Activated naive CD8-positive, alpha-beta T cell treated with anti-CD3 and anti-CD28 coated beads, Interleukin-2, amount 10 ng/mL, durations not matched to agents 7 days and 5 days (primary cell): ENCODE measurements at regions not wholly inside any gene's neighbourhood (a gene's known extent, or its start where the extent isn't known, plus 50 kb on each side); places are given as distances from the start of the nearest gene placed in this dataset.
"Not testable (repeated sequence)": the region's sequence is repeated elsewhere in the genome, so short reads cannot be mapped to it uniquely, and the experiment has no call there.

Experiments used
- ATAC-seq: fragments of 150-1000 bp; cut with Tn5 transposase; one replicate; pipeline ENCODE4 v1.10.0; 2021; ENCODE audit warnings: low read depth, moderate library complexity
- POLR2A ChIA-PET: fragments of 350-600 bp; sonication (Branson Sonifier 250); formaldehyde crosslinking; loops from one replicate; lab custom pipeline; 2021; ENCODE audit warnings: antibody characterized with exemption; lab: Charles Lee
- DNase-seq: peaks from one replicate; pipeline ENCODE4 v3.0.0; 2021
- H3K27ac Mint-ChIP-seq: one replicate; pipeline ENCODE4 v1.8.0; 2022; ENCODE audit warnings: mild to moderate bottlenecking, mixed read lengths
- H3K27me3 Mint-ChIP-seq: one replicate; pipeline ENCODE4 v1.8.0; 2022; ENCODE audit warnings: mild to moderate bottlenecking, moderate library complexity, mixed read lengths
- H3K36me3 Mint-ChIP-seq: one replicate; pipeline ENCODE4 v1.8.0; 2021; ENCODE audit warnings: mild to moderate bottlenecking, mixed read lengths
- H3K4me1 Mint-ChIP-seq: one replicate; pipeline ENCODE4 v1.8.0; 2021; ENCODE audit warnings: mixed read lengths
- H3K4me3 Mint-ChIP-seq: one replicate; pipeline ENCODE4 v1.8.0; 2022; ENCODE audit warnings: mild to moderate bottlenecking, moderate library complexity, mixed read lengths
- H3K9me3 Mint-ChIP-seq: one replicate; pipeline ENCODE4 v1.8.0; 2021; ENCODE audit warnings: mixed read lengths

DNA sequence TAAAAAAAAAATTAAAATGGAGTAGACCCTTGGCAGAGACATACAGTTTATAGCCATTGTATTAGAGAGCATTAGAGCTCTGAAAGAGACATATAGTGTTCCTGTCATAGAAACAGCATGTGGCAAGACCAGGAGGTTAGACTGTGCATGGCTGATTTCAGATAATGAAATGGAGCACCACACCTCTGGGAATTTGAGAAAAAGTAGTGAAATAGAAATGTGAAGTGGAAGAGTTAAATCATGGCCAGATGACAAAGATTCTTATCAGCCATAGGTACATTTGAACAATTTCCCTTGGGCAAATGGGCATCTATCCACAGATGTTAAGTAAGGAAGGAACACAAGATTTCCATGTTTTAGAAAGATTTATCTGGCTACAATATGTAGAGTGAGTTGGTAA, 1083.1 kb downstream of the PLA2G4A start:
- no peak overlapping the region for H3K27ac Mint-ChIP-seq
- DNase-seq (no peak), ATAC-seq (no peak)
- H3K27me3 Mint-ChIP-seq: no peaks in the 10 kb centered on the region
- H3K4me1 Mint-ChIP-seq: no peaks in the 10 kb centered on the region
- no peaks in the 10 kb centered on the region for H3K36me3 Mint-ChIP-seq
- POLR2A ChIA-PET: no interaction called here
- H3K9me3 Mint-ChIP-seq: peaks cover 3% of the 10 kb centered on the region
- H3K4me3 Mint-ChIP-seq: no peak overlapping the region

DNA sequence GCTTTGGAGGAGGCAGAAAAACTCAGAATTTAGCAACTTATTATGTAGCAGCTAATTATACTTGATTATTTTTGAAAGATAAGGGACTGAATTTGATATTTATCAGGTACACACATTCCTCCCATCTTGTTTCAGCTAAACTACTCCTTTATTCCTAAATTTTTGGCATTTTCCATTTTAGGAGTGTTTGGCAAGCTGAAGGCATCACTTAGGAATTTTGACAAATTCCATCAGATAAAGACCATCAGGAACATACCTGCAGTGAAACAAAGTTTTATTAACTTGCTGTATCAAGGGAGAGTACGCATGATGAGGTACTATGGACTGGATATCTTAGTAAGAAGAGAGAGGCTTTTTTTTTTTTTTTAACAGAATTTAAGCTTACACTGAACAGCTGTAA, 1092.2 kb downstream of the PLA2G4A start:
- H3K9me3 Mint-ChIP-seq: no peaks in the 10 kb centered on the region
- ATAC-seq: no peak
- POLR2A ChIA-PET: no interaction called here
- no peaks in the 10 kb centered on the region for H3K4me1 Mint-ChIP-seq
- H3K27me3 Mint-ChIP-seq: no peaks in the 10 kb centered on the region
- no peak for DNase-seq
- no peak overlapping the region for H3K4me3 Mint-ChIP-seq
- no peak overlapping the region for H3K27ac Mint-ChIP-seq
- H3K36me3 Mint-ChIP-seq: no peaks in the 10 kb centered on the region

DNA sequence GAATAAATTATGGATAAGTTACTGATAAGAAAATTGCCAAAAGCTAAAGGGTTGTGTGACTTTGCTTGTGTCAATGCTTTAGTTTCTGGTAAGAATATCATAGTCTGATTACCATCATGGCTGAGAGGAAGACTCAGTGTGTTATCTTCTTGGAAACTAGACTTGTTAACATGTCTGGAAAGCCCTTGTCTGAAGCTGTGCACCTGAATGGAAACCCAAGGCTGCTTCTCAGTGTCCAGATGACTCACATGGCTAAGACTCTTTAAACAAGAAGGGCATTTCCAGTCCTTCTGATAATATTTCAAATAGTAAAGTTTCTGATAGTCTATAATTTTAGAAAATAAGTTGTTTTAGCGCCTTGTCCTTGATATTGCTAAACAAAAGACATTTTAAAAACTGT, 1092.7 kb downstream of the PLA2G4A start:
- POLR2A ChIA-PET: no interaction called here
- Mint-ChIP-seq H3K27ac (no peak overlapping the region), H3K4me3 (no peak overlapping the region), H3K9me3 (no peaks in the 10 kb centered on the region), H3K4me1 (no peaks in the 10 kb centered on the region), H3K36me3 (no peaks in the 10 kb centered on the region), H3K27me3 (no peaks in the 10 kb centered on the region)
- ATAC-seq: no peak
- no peak for DNase-seq

DNA sequence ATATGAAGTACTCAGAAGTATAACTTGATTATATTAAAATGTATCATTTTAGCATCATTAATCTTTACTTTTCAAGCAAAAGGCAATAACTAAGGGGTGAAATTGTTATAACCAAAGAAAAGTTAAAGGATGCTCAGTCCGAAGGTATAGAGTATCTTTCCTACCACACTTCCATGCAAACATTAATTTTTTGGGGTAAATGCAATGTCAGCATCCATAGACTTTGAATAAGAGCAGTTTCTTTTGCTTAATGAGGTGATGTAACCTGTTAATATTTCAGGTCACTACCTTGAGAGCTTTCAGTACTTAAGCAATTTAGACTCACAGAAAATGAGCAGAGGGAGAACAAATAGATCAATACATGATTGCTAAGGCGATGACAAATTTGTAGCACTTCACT, 1093.5 kb downstream of the PLA2G4A start:
- Mint-ChIP-seq H3K27me3 (no peaks in the 10 kb centered on the region), H3K36me3 (no peaks in the 10 kb centered on the region), H3K27ac (no peak overlapping the region), H3K4me1 (no peaks in the 10 kb centered on the region), H3K9me3 (peaks cover 1% of the 10 kb centered on the region), H3K4me3 (no peak overlapping the region)
- no peak for DNase-seq
- ATAC-seq: no peak
- POLR2A ChIA-PET: no interaction called here

DNA sequence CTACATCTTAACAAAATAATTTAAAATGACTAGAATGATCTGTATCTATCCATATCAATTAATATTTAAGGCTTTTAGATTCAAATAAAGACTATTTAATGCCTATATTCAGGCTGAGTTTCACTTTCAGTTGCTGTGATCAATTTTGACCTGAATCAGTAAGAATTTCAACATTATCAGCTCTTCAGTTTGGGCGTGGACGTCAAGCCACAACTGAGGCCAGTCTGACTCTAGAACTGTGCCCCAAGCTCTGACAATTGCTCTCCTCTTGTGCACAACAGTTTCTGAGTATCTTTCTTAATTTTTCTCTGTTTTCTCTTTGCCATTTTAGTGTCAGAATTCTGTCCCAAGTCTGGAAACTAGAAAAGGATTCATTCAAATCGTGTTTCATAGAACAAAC, 1095.5 kb downstream of the PLA2G4A start:
- POLR2A ChIA-PET: no interaction called here
- ATAC-seq (no peak), DNase-seq (no peak)
- Mint-ChIP-seq H3K36me3 (no peaks in the 10 kb centered on the region), H3K9me3 (peaks cover 1% of the 10 kb centered on the region), H3K27ac (no peak overlapping the region), H3K4me1 (no peaks in the 10 kb centered on the region), H3K27me3 (no peaks in the 10 kb centered on the region), H3K4me3 (no peak overlapping the region)

DNA sequence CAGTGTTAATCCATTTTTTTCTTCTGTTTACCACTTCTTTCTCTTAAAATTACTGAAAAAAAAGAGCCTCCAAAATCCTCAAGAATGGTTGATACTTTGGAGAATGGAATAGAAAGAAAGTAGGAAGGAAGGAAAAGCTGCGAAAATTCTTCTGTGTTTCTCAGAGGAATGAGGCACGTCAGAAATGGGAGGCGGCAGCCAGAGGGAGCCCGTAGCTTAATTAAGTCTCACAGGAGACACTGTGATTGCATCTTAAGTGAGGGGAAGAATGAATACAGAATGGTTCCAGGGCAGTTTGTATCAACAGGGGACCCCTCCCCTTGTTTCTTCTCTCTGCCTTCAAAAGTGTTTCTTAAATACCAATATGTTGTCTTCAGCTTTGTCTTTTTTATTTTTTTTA, 1099.5 kb downstream of the PLA2G4A start:
- Mint-ChIP-seq H3K27me3 (no peaks in the 10 kb centered on the region), H3K27ac (no peak overlapping the region), H3K9me3 (peaks cover 1% of the 10 kb centered on the region), H3K4me1 (no peaks in the 10 kb centered on the region), H3K4me3 (no peak overlapping the region), H3K36me3 (no peaks in the 10 kb centered on the region)
- DNase-seq: no peak
- POLR2A ChIA-PET: no interaction called here
- no peak for ATAC-seq

DNA sequence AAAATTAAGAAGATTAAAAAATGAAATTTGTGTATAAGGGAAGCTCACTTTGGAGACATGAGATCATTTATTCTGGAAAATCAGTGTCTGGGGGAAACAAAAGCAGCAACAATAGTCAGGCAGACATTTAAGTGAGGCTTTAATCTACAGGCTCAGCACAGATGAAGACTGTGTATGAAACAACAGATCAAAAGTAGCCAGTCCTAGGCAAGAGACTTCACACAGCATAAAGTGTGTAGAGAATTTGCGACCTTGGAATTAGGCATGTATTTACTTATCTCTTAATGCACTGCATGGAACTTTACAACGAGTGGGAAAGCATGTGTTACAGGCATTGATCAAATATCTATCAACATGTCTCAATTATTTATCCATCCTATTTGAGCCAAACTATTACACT, 1099.9 kb downstream of the PLA2G4A start:
- peaks cover 1% of the 10 kb centered on the region for H3K9me3 Mint-ChIP-seq
- H3K27me3 Mint-ChIP-seq: no peaks in the 10 kb centered on the region
- POLR2A ChIA-PET: no interaction called here
- H3K27ac Mint-ChIP-seq: no peak overlapping the region
- no peaks in the 10 kb centered on the region for H3K36me3 Mint-ChIP-seq
- no peaks in the 10 kb centered on the region for H3K4me1 Mint-ChIP-seq
- ATAC-seq (no peak), DNase-seq (no peak)
- H3K4me3 Mint-ChIP-seq: no peak overlapping the region

DNA sequence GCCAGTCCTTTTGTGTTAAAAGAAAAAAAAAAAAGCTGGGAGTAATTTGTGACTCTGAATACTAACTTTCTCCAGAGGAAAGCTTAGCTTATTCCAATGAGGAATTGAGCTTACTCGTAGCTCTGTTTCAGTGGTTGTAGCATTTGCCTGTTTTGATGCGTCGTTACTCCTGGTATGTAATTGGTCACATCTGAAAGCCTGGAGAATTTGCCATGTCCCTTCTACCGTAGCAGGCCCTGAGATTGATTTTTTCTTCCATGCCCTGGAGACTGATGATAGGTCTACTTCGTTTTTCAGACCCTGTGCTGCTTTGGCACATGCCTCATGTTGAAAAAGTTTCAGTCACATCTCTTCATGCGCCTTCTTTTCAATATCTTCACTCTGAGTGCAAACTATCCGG, 1103.0 kb downstream of the PLA2G4A start:
- Mint-ChIP-seq H3K36me3 (no peaks in the 10 kb centered on the region), H3K4me1 (no peaks in the 10 kb centered on the region), H3K27ac (no peak overlapping the region), H3K27me3 (no peaks in the 10 kb centered on the region), H3K9me3 (peaks cover 1% of the 10 kb centered on the region), H3K4me3 (no peak overlapping the region)
- no peak for ATAC-seq
- DNase-seq: no peak
- POLR2A ChIA-PET: no interaction called here

DNA sequence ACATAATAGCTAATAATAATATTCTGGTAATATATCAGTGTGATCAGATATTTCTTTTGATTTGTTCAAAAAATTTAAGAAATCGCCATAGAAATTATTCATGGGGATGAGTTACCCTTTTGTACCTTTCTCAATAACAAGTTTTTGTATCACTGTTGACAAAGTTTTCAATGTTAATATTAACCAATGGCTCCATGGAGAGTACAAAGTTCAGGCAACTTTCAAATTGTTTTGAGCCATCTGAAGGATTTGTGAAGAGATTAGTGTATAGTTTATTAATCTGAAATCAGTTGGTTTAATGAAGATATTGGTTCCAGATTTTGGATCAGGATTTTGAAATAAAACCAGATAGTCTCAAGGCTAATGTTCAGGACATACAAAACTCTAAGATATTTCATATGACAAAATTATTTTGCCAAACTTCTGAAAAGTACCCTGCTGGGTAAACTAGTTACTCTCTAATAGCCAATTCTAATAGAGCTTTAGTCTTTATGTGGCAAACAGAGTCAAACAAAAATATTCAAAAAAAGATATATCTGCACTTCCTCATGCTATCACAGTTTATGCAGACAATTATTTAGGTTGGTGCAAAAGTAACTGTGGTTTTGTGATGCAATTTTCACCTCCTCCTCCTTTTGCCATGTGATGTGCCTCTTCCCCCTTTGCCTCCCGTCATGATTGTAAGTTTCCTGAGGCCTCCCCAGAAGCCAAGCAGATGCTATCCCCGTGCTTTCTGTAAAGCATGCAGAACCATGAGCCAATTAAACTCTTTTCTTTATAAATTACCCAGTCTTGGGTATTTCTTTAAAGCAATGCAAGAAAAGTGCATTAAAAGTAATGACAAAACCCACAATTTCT, 1105.0 kb downstream of the PLA2G4A start:
- Mint-ChIP-seq H3K9me3 (no peaks in the 10 kb centered on the region), H3K36me3 (no peaks in the 10 kb centered on the region), H3K27ac (no peak overlapping the region), H3K4me1 (no peaks in the 10 kb centered on the region), H3K4me3 (no peak overlapping the region), H3K27me3 (no peaks in the 10 kb centered on the region)
- DNase-seq (no peak), ATAC-seq (no peak)
- POLR2A ChIA-PET: no interaction called here

DNA sequence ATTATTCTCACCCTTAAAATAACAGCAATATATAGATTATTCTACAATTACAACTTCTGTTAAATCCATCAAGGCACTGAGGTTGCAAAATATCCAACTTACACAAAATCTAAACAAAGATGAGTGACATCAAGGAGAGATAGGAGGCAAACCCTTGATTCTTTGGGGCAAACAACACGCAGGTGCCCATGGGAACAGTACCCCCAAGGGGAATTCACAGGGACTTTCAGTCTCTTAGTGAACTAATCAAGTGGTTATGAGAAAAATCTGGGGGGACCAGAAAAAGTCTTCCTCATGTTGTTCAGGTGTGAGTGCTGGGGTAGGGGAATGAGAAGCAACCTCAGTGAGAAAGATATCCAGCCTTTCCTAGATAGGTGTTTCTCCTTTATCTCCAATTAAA, 1107.9 kb downstream of the PLA2G4A start:
- POLR2A ChIA-PET: no interaction called here
- H3K4me1 Mint-ChIP-seq: no peaks in the 10 kb centered on the region
- H3K4me3 Mint-ChIP-seq: no peak overlapping the region
- no peak for ATAC-seq
- H3K9me3 Mint-ChIP-seq: no peaks in the 10 kb centered on the region
- no peak for DNase-seq
- no peaks in the 10 kb centered on the region for H3K36me3 Mint-ChIP-seq
- H3K27ac Mint-ChIP-seq: no peak overlapping the region
- H3K27me3 Mint-ChIP-seq: no peaks in the 10 kb centered on the region

DNA sequence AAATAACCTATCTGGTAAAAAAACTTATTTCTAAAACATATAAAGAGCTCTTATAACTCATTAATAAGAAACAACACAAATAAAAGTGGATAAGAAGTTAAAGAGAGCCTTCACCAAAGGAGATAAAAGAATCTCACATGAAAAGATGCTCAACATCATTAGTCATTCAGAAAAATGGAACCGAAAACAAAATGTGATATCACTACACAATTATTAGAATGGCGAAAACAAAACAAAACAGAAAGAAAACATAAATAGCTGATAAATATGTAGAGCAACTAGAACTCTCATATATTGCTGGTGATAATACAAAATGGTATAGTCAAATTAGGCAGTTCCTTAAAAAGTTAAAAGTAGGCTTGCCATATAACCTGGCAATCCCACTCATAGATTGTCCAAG, 1109.3 kb downstream of the PLA2G4A start:
- DNase-seq: no peak
- Mint-ChIP-seq H3K9me3 (peaks cover 1% of the 10 kb centered on the region), H3K27ac (no peak overlapping the region), H3K4me3 (no peak overlapping the region), H3K4me1 (no peaks in the 10 kb centered on the region), H3K36me3 (no peaks in the 10 kb centered on the region), H3K27me3 (no peaks in the 10 kb centered on the region)
- ATAC-seq: no peak
- POLR2A ChIA-PET: no interaction called here

DNA sequence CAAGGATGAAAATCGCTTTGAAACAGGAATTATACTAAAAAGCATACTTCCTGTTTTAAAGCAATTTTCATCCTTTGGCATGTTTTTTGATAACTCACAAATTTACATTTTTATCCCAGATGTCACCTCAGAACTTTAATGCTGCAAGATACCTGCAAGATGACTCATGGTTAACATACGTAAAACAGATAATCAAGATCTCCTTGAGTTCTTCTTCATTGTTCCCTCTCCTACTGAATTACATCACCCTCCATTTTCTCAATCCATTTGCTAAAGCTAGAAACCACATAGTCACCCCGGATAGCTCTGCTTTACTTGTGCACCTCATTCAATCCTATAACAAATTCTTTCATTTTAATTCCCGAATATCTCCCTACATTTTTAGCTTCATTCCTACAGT, 1114.2 kb downstream of the PLA2G4A start:
- Mint-ChIP-seq H3K36me3 (no peaks in the 10 kb centered on the region), H3K27ac (no peak overlapping the region), H3K27me3 (no peaks in the 10 kb centered on the region), H3K4me1 (no peaks in the 10 kb centered on the region), H3K9me3 (peaks cover 2% of the 10 kb centered on the region), H3K4me3 (no peak overlapping the region)
- ATAC-seq: no peak
- DNase-seq: no peak
- POLR2A ChIA-PET: no interaction called here

DNA sequence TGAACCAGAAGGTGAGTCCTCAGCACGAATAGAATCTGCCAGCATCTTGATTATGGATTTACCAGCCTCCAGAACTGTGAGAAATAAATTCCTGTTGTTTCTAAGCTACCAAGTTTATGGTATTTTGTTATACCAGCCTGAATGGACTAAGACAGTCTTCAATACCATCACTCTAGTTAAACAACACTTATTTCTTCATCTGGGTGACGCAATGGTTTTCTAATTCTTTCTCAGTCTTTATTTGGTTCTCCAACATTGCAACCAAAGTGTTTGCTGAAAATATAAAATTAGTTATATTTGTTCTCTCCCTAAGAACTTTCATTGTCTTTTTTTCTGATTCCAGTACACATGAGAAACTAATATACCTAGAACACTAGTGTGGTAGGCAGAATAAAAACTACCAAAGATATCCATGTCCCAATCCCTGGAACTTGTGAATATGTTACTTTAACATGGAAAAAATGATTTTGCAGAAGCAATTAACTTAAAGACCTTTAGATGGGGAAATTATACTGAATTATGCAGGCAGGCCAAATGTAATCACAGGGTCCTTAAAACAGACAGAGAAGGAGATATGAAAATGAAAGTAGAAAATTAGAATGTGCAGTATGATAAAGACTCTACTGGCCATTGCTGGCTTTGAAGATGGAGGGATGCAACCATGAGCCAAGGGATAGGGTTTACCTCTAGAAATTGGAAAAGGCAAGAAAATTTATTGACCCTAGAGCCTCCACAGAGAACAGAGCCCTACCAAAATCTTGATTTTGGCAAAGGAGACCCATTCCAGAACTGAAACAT, 1115.1 kb downstream of the PLA2G4A start:
- DNase-seq (no peak), ATAC-seq (no peak)
- Mint-ChIP-seq H3K36me3 (no peaks in the 10 kb centered on the region), H3K4me3 (no peak overlapping the region), H3K4me1 (no peaks in the 10 kb centered on the region), H3K9me3 (peaks cover 2% of the 10 kb centered on the region), H3K27ac (no peak overlapping the region), H3K27me3 (no peaks in the 10 kb centered on the region)
- POLR2A ChIA-PET: no interaction called here

DNA sequence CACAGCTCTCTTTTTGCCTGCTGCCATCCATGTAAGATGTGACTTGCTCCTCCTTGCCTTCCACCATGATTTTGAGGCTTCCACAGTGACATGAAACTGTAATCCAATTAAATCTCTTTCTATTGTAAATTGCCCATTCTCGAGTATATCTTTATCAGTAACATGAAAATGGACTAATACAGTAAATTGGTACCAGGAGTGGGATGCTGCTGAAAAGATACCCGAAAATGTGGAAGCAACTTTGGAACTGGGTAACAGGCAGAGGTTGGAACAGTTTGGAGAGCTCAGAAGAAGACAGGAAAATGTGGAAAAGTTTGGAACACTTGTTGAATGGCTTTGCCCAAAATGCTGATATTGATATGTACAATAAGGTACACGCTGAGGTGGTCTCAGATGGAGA, 1117.9 kb downstream of the PLA2G4A start:
- H3K4me3 Mint-ChIP-seq, H3K27me3 Mint-ChIP-seq, H3K9me3 Mint-ChIP-seq, POLR2A ChIA-PET, ATAC-seq, H3K27ac Mint-ChIP-seq, H3K36me3 Mint-ChIP-seq, DNase-seq, H3K4me1 Mint-ChIP-seq: not testable (repeated sequence)
